GM12874 (cell line): ENCODE measurements at regions not wholly inside any gene's neighbourhood (a gene's known extent, or its start where the extent isn't known, plus 50 kb on each side); places are given as distances from the start of the nearest gene placed in this dataset.

Experiments used
- TF ChIP-seq, protein P1 (sequence below): IDR thresholded peaks from 2 replicates; pipeline ENCODE4 v1.5.1; 2011; ENCODE audit warnings: low read depth, mild to moderate bottlenecking, control low read depth, low read length, moderate library complexity; ENCODE audit not compliant: insufficient read depth

DNA sequence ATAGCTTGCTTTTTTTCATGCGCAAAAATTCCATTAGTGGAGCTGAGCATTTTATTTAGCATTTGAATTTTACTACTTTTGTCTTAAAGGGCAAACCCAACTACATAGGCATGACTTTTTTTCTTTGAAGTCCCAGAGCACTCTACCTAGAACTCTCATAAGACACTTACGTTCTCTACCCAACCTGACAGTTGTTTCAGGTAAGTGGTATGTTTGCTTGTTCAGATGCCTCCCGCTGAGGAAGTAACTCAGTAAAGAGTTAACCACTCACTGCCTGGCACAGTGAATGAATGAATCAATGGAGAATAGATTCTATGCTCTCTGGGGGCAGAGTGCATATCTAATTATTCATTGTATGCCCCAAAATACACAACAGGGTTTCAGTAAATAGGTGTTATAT is 212.3 kb upstream of the PRDM1 start:
- TF ChIP-seq, protein P1, sequence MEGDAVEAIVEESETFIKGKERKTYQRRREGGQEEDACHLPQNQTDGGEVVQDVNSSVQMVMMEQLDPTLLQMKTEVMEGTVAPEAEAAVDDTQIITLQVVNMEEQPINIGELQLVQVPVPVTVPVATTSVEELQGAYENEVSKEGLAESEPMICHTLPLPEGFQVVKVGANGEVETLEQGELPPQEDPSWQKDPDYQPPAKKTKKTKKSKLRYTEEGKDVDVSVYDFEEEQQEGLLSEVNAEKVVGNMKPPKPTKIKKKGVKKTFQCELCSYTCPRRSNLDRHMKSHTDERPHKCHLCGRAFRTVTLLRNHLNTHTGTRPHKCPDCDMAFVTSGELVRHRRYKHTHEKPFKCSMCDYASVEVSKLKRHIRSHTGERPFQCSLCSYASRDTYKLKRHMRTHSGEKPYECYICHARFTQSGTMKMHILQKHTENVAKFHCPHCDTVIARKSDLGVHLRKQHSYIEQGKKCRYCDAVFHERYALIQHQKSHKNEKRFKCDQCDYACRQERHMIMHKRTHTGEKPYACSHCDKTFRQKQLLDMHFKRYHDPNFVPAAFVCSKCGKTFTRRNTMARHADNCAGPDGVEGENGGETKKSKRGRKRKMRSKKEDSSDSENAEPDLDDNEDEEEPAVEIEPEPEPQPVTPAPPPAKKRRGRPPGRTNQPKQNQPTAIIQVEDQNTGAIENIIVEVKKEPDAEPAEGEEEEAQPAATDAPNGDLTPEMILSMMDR = no peak

DNA sequence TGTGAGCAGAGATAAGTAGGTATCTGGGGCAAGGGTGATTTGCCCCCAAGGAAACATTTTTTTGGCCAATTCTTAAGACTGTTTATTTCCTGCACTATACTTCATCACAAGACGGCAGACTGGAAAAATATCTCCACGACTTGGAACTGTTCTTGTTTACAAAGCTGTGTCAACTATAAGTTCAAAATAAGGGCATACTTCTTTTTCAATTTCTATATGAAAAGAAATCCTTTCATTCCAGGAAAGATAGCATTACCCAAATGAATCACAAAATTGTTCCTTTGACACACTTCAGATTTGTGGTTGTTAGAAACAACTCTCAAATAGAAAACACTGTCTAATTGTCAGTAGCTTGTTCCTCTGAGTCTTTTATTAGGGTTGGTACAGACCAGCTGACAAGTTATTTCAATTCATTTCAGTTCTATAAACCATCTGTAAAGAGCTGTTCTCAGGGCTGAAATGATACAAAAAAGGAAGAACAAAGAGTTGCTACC is 212.9 kb upstream of the PRDM1 start:
- TF ChIP-seq, protein P1 = no peak

DNA sequence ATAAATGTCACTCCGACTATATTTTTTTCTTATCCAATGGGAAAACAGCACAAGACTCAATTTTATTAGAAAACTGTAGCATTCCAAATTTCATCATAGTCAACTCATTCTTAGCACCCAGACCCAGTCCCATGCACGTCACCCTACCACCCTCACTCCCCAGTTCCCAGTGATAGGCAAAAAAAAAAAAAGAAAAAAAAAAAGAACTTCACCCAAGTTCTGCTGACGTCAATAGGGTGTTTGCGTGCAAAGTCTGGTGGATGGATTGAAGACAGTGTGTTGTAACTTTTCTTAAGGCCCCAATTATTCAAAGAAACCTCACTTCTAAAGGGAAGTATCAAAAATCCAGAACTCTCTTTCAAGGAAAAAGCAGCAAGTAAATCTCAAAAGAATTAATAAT is 213.9 kb upstream of the PRDM1 start:
- TF ChIP-seq, protein P1 = no peak

DNA sequence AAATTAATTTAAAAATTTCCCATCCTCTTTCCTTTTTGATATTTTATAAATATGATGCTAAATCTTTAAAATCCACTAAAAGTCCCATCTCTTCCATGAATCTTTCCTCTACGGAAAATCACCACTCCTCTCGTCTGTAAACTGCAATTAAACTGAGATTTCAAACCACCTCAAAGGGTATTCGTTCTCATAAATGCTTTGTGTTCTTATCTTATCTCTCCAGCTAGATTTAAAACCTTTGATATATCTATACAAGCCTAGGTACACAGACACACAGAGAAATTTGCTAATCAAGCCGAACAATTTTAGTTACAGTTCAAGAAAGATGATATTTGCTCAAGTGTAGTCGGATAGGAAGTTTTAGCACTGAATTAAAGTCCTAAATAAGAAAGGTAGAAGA is 214.6 kb upstream of the PRDM1 start:
- TF ChIP-seq, protein P1 = no peak

DNA sequence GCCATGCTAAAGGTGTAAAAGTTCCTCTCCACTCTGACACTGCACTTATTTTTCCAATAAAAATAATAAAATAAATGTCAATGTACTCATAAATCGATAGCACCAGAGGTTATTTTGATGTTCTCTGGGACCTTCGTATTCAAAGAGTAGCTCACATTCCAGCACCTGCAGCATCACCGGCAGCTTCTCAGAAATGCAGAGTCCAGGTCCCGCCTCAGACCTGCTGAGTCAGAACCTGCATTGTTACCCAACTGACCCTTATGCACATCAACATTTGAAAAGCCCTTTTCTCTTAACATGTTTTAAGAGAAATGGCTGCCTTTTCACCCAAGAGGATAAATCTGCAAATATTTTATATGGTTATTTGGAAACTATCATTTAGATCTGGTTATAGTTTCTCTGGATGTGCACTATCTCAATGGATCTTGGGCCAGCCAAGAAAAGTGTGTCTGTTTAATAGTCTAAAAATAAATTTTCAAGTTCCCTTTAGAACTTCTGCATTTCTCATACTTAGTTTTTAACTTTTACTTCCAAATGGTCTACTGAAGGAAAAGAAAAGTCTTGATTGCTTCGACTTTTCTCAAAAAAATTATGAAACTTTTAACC is 216.2 kb upstream of the PRDM1 start:
- TF ChIP-seq, protein P1 = no peak

DNA sequence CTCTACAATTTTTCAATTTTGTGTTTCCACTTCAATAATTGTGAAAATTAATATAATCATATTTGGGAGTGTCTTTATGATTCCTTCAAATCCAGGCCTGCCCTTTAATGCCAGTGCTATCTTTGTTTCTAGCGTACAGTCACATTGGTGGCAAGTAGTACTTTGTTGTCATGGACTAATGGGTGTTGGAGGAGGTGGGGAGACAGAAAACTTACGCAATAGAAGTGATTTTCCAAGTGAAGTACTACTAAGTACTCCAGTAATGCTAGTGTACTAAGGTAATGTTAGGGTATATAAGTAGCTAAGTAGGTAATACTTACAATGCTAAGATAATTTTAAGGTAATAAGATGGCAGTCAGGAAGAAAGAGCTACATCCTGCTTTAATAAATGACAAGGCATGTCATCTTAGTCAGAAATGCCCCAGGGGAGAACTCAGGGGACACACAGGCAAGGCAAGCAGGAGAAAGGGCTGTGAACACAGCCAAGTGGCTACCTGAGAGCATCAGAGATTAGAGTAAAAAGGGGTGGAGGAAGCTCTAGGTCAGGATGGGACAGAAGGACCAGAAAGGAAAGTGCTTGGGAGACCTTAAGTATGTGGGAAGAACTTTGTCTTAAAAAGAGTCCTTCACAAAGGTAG is 217.2 kb upstream of the PRDM1 start:
- TF ChIP-seq, protein P1 = no peak

DNA sequence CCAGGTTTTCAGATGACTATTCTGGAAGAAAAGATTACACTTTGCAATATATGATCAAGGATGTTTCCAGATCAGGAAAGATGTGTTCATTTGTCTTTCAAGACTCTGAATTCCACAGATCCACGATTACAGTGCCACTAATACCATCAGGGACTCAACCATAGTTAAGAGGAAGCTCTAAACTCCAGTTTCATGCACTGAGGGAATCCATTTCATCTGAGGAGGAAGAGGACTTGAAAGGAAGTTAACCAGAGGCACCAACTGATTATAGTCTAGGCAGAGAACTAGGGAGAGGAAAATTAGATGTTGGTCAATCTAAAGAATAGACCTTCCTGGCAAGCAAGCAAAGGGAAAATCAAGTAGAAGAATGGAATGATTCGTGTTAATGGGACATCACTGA is 218.3 kb upstream of the PRDM1 start:
- TF ChIP-seq, protein P1 = no peak
